ENCODE measurements at regions not wholly inside any gene's neighbourhood (a gene's known extent, or its start where the extent isn't known, plus 50 kb on each side); places are given as distances from the start of the nearest gene placed in this dataset.
"Not testable (repeated sequence)": the region's sequence is repeated elsewhere in the genome, so short reads cannot be mapped to it uniquely, and the experiment has no call there.

DNA sequence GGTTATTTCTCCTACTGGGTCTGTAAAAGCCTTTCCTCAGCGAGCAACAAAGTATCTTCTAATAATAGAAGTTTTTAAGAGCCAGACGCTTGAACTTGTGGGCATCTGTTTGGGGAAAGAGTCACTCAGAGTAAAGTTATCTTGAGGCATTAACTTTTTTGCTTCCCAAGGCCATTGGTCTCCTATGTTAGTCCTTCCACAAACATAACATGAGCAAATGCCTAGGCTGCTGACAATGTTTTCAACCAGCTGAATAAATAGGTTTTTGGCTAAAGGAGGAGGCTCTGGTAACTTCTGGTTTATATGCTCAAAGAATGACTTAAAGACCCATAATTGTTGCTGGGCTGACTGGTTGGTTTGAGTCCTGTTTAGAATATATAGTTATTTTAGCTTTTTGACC lies 213.5 kb upstream of the SYNCRIP start:
- TF ChIP-seq, protein P1, sequence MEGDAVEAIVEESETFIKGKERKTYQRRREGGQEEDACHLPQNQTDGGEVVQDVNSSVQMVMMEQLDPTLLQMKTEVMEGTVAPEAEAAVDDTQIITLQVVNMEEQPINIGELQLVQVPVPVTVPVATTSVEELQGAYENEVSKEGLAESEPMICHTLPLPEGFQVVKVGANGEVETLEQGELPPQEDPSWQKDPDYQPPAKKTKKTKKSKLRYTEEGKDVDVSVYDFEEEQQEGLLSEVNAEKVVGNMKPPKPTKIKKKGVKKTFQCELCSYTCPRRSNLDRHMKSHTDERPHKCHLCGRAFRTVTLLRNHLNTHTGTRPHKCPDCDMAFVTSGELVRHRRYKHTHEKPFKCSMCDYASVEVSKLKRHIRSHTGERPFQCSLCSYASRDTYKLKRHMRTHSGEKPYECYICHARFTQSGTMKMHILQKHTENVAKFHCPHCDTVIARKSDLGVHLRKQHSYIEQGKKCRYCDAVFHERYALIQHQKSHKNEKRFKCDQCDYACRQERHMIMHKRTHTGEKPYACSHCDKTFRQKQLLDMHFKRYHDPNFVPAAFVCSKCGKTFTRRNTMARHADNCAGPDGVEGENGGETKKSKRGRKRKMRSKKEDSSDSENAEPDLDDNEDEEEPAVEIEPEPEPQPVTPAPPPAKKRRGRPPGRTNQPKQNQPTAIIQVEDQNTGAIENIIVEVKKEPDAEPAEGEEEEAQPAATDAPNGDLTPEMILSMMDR (IDR thresholded peaks at IDR 0.05; ENCODE audit: low read depth, low read length) = no peak
- in situ Hi-C loops (cut with HindIII; ENCODE audit: low sequenced_read_pairs) = no loop called here
- no peak overlapping the region for H3K4me3 ChIP-seq (ENCODE audit: low read depth, low read length)
- DNase-seq (ENCODE audit: low read depth, low spot score) = no peak

DNA sequence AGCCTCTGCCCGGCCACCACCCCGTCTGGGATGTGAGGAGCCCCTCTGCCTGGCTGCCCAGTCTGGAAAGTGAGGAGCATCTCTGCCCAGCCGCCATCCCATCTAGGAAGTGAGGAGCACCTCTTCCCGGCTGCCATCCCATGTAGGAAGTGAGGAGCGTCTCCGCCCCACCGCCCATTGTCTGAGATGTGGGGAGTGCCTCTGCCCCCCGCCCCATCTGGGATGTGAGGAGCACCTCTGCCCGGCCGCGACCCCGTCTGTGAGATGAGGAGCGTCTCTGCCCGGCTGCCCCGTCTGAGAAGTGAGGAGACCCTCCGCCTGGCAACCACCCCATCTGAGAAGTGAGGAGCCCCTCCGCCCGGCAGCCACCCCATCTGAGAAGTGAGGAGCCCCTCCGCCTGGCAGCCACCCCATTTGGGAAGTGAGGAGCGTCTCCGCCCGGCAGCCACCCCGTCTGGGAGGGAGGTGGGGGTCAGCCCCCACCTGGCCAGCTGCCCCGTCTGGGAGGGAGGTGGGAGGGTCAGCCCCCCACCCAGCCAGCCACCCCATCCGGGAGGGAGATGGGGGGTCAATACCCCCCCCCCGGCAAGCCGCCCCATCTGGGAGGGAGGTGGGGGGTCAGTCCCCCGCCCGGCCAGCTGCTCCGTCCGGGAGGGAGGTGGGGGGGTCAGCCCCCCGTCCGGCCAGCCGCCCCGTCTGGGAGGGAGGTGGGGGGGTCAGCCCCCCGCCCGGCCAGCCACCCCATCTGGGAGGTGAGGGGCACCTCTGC lies 195.8 kb upstream of the SYNCRIP start:
- DNase-seq (ENCODE audit: low read depth, low spot score); in situ Hi-C loops (cut with HindIII; ENCODE audit: low sequenced_read_pairs); H3K4me3 ChIP-seq (ENCODE audit: low read depth, low read length): not testable (repeated sequence)

DNA sequence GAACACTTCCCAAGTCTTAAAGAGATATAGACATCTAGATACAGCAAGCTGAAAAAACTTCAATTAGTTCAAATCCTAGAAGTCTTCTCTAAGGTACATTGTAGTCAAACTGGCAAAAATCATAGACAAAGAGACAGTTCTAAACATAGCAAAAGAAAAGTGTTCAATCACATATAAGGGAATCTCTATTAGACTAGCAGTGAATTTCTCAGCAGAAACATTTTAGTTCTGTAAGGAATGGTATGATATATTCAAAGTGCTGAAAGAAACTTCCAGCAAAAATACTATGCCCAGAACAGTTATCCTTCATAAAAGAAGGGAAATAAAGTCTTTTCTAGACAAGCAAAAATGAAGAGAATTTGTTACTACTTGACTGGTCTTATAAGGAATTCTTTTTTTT lies 186.3 kb upstream of the SYNCRIP start:
- in situ Hi-C loops (cut with HindIII; ENCODE audit: low sequenced_read_pairs) = no loop called here
- DNase-seq (ENCODE audit: low read depth, low spot score) = no peak
- TF ChIP-seq, protein P1 (IDR thresholded peaks at IDR 0.05; ENCODE audit: low read depth, low read length) = no peak
- no peak overlapping the region for H3K4me3 ChIP-seq (ENCODE audit: low read depth, low read length)

DNA sequence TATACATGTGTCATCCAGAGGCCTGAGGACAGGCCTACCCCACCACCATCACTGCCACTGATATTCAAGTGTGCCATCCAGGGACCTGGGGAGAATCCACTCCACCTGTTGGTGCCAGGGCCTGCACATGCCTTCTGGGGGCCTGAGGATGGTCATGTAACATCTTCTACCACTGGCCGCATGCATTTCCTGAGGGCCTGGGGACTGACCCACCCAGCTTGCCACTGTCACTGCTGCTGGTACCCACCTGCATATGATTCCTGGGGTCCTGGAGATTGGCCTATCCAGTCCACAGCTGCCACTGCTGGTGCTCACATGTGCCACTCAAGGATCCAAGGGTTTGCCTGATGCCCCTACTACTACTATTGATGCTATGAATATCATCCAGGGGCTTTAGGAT lies 184.3 kb upstream of the SYNCRIP start:
- no peak overlapping the region for H3K4me3 ChIP-seq (ENCODE audit: low read depth, low read length)
- TF ChIP-seq, protein P1 (IDR thresholded peaks at IDR 0.05; ENCODE audit: low read depth, low read length) = no peak
- in situ Hi-C loops (cut with HindIII; ENCODE audit: low sequenced_read_pairs) = no loop called here
- DNase-seq (ENCODE audit: low read depth, low spot score) = no peak

DNA sequence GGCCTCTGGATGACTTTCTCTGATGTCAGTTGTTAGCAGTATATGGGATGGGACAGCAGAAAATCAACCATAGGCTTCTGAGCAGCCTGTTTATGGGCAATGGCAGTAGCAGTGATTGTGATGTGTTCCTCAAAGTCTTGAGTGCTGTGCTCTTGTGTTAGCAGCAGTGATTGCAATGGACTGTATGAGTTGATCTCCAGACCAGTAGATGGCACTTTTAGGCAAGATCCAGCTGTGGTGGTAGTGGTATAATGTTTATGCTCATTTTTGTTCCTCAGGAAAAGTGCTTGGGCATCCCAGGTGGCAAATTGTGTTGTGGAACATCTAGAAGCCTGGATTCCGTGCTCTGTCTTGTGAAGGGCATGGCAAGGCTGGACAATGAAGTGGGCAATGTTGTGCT lies 181.6 kb upstream of the SYNCRIP start:
- no peak for DNase-seq (ENCODE audit: low read depth, low spot score)
- H3K4me3 ChIP-seq (ENCODE audit: low read depth, low read length) = no peak overlapping the region
- in situ Hi-C loops (cut with HindIII; ENCODE audit: low sequenced_read_pairs) = no loop called here
- TF ChIP-seq, protein P1 (IDR thresholded peaks at IDR 0.05; ENCODE audit: low read depth, low read length) = no peak

DNA sequence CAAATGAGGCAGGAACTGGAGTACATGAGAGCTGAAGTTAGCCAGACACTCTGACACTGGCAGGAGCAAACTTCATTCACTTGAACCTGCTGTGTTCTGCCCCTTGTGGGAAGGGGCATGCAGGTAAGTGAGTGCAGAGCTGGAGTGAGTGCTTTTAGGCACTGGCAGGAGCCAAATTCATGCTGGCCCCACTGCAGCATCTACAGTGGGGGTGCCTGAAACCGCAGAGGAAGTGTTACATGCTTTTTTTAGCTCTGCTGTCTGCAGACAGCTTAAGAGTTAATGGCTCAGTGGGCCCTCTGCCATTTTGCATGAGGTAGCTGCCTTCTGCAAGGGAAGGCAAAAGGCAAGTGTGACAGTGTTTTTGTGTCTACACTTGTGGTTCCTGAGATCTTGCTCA lies 167.9 kb upstream of the SYNCRIP start:
- DNase-seq (ENCODE audit: low read depth, low spot score) = no peak
- no peak overlapping the region for H3K4me3 ChIP-seq (ENCODE audit: low read depth, low read length)
- in situ Hi-C loops (cut with HindIII; ENCODE audit: low sequenced_read_pairs) = no loop called here
- TF ChIP-seq, protein P1 (IDR thresholded peaks at IDR 0.05; ENCODE audit: low read depth, low read length) = no peak

DNA sequence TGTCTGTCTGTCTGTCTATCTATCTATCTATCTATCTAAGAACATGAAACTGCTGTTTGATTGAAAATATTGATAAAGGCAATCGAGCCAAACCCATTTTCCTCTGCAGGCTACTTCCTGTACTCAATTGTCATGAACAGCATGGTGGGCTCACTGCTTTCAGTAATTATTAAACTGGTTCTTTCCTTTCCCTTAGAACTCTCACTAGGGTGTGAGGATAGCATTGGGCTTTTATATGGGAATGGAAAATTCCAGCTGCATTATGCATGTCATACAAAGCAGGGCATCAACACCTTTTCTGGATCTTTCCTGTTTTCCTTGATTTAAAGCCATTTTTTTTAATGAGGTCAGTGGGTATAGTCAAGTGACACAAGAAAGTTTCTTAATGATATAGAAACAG lies 161.0 kb upstream of the SYNCRIP start:
- H3K4me3 ChIP-seq (ENCODE audit: low read depth, low read length) = no peak overlapping the region
- TF ChIP-seq, protein P1 (IDR thresholded peaks at IDR 0.05; ENCODE audit: low read depth, low read length) = no peak
- in situ Hi-C loops (cut with HindIII; ENCODE audit: low sequenced_read_pairs) = no loop called here
- DNase-seq (ENCODE audit: low read depth, low spot score) = no peak
